Testis (tissue), 2 donors: ENCODE measurements at regions not wholly inside any gene's neighbourhood (a gene's known extent, or its start where the extent isn't known, plus 50 kb on each side); places are given as distances from the start of the nearest gene placed in this dataset.

Source experiments
- POLR2A ChIP-seq: fragments of 450-650 bp; IDR thresholded peaks from one replicate; pipeline ENCODE4 v1.6.1; 2017; ENCODE audit warnings: antibody characterized with exemption, mild to moderate bottlenecking, moderate library complexity
- TF ChIP-seq, protein P1 (sequence below), 3 experiments: fragments of 450-650 bp in 2 of 3; fragments of 200-600 bp in 1 of 3; sonication (generic) in 1 of 3; IDR thresholded peaks; one replicate each; pipeline ENCODE4 v1.5.1; 2016 to 2019; ENCODE audit warnings: antibody characterized with exemption in 3 of 3, mild to moderate bottlenecking in 2 of 3, moderate library complexity in 1 of 3

DNA sequence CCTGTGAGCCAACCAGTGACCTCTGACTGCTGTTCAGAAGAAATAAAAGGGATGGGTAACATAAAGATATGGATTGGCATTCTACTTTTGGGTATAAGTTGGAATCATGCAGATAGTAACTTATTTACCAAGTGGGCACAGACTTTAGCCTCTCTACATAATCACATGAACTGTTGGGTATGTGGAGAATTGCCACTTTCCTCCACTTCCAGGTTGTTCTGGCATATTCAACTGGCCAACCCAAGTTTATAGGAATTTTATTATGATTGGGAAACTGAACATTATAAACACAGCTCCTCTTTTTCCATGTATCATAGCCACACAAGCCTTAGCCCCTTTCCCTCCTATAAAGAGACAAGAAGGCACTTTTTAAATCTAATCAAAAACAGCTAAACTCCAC, 179.3 kb downstream of the RNF152 start:
- TF ChIP-seq, protein P1, sequence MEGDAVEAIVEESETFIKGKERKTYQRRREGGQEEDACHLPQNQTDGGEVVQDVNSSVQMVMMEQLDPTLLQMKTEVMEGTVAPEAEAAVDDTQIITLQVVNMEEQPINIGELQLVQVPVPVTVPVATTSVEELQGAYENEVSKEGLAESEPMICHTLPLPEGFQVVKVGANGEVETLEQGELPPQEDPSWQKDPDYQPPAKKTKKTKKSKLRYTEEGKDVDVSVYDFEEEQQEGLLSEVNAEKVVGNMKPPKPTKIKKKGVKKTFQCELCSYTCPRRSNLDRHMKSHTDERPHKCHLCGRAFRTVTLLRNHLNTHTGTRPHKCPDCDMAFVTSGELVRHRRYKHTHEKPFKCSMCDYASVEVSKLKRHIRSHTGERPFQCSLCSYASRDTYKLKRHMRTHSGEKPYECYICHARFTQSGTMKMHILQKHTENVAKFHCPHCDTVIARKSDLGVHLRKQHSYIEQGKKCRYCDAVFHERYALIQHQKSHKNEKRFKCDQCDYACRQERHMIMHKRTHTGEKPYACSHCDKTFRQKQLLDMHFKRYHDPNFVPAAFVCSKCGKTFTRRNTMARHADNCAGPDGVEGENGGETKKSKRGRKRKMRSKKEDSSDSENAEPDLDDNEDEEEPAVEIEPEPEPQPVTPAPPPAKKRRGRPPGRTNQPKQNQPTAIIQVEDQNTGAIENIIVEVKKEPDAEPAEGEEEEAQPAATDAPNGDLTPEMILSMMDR (IDR thresholded peaks at IDR 0.05), result no peak
- no peak for TF ChIP-seq POLR2A
